Ascending aorta (tissue), 2 donors: ENCODE measurements at regions not wholly inside any gene's neighbourhood (a gene's known extent, or its start where the extent isn't known, plus 50 kb on each side); places are given as distances from the start of the nearest gene placed in this dataset.
A peak's percentile ranks its signal among the peaks of the same experiment; 100 is the strongest.

Experiments used
- DNase-seq, 2 donors: peaks; one replicate each; pipeline ENCODE4 v3.0.0-alpha.2; 2019; ENCODE audit warnings: low spot score in 2 of 2
- H3K27ac ChIP-seq, 2 donors: fragments of 200-600 bp; sonication (generic); one replicate each; pipeline ENCODE4 v1.5.1; 2016 to 2017; ENCODE audit warnings: mild to moderate bottlenecking in 1 of 2
- H3K27me3 ChIP-seq: fragments of 200-600 bp; sonication (generic); one replicate; pipeline ENCODE4 v1.5.1; 2017
- H3K36me3 ChIP-seq, 2 donors: fragments of 200-600 bp; sonication (generic); one replicate each; pipeline ENCODE4 v1.5.1; 2016
- H3K4me1 ChIP-seq, 2 donors: fragments of 200-600 bp; sonication (generic); one replicate each; pipeline ENCODE4 v1.5.1; 2016 to 2017; ENCODE audit warnings: mild to moderate bottlenecking in 1 of 2
- H3K4me3 ChIP-seq, 2 donors: fragments of 200-600 bp; sonication (generic); one replicate each; pipeline ENCODE4 v1.5.1; 2016 to 2017; ENCODE audit warnings: mild to moderate bottlenecking in 1 of 2
- H3K9me3 ChIP-seq, 2 donors: fragments of 200-600 bp; sonication (generic); one replicate each; pipeline ENCODE4 v1.5.1; 2016
- CTCF ChIP-seq, 3 experiments: fragments of 200-600 bp in 2 of 3; fragments of 450-650 bp in 1 of 3; sonication (generic) in 2 of 3; IDR thresholded peaks; one replicate each; pipeline ENCODE4 v1.5.1; 2016 to 2019; ENCODE audit warnings: antibody characterized with exemption in 3 of 3, mild to moderate bottlenecking in 1 of 3, moderate library complexity in 1 of 3
- intact Hi-C: fragments of 100-400 bp; cut with DNase I; formaldehyde crosslinking; loops from one replicate; pipeline ENCODE4 v1.15.1; 2023

GRCh38 chr9:107606149-107606790, 116.7 kb upstream of the KLF4 start:
- Histone ChIP-seq H3K27ac (no peak overlapping the region), H3K9me3 (no peaks in the 10 kb centered on the region), H3K27me3 (no peaks in the 10 kb centered on the region), H3K4me1 (no peaks in the 10 kb centered on the region), H3K4me3 (no peak overlapping the region), H3K36me3 (no peaks in the 10 kb centered on the region)
- DNase-seq = no peak
- intact Hi-C loops = no loop called here
- TF ChIP-seq CTCF (IDR thresholded peaks at IDR 0.05) = no peak

- intact Hi-C loops = no loop called here
- Histone ChIP-seq H3K4me1 (no peaks in the 10 kb centered on the region), H3K4me3 (no peak overlapping the region), H3K27ac (no peak overlapping the region), H3K27me3 (no peaks in the 10 kb centered on the region), H3K9me3 (no peaks in the 10 kb centered on the region), H3K36me3 (no peaks in the 10 kb centered on the region)
- TF ChIP-seq CTCF (IDR thresholded peaks at IDR 0.05) = no peak
- no peak for DNase-seq
These were observed 115.5 kb upstream of the KLF4 start for GRCh38 chr9:107605041-107605440.

GRCh38 chr9:107603281-107603680, 113.7 kb upstream of the KLF4 start:
- Histone ChIP-seq H3K9me3 (no peaks in the 10 kb centered on the region), H3K36me3 (no peaks in the 10 kb centered on the region), H3K27me3 (no peaks in the 10 kb centered on the region), H3K4me3 (no peak overlapping the region), H3K27ac (no peak overlapping the region), H3K4me1 (no peaks in the 10 kb centered on the region)
- intact Hi-C loops = no loop called here
- DNase-seq = no peak
- TF ChIP-seq CTCF (IDR thresholded peaks at IDR 0.05) = no peak

- no peaks in the 10 kb centered on the region for H3K4me1 ChIP-seq
- peak overlapping the region in 1 of 2 donors; percentile 3 for H3K27ac ChIP-seq
- TF ChIP-seq CTCF (IDR thresholded peaks at IDR 0.05) = no peak
- H3K9me3 ChIP-seq = no peaks in the 10 kb centered on the region
- DNase-seq = no peak
- intact Hi-C loops = no loop called here
- H3K36me3 ChIP-seq = no peaks in the 10 kb centered on the region
- H3K4me3 ChIP-seq = no peak overlapping the region
- H3K27me3 ChIP-seq = no peaks in the 10 kb centered on the region
These were observed 110.5 kb upstream of the KLF4 start for GRCh38 chr9:107600060-107600573.

- Histone ChIP-seq H3K27ac (no peak overlapping the region), H3K36me3 (no peaks in the 10 kb centered on the region), H3K27me3 (no peaks in the 10 kb centered on the region), H3K9me3 (no peaks in the 10 kb centered on the region), H3K4me1 (no peaks in the 10 kb centered on the region), H3K4me3 (no peak overlapping the region)
- intact Hi-C loops = no loop called here
- no peak for TF ChIP-seq CTCF (IDR thresholded peaks at IDR 0.05)
- no peak for DNase-seq
These were observed 108.2 kb upstream of the KLF4 start for GRCh38 chr9:107597743-107598217.
